ENCODE measurements at regions not wholly inside any gene's neighbourhood (a gene's known extent, or its start where the extent isn't known, plus 50 kb on each side); places are given as distances from the start of the nearest gene placed in this dataset.
"Not testable (repeated sequence)": the region's sequence is repeated elsewhere in the genome, so short reads cannot be mapped to it uniquely, and the experiment has no call there.

DNA sequence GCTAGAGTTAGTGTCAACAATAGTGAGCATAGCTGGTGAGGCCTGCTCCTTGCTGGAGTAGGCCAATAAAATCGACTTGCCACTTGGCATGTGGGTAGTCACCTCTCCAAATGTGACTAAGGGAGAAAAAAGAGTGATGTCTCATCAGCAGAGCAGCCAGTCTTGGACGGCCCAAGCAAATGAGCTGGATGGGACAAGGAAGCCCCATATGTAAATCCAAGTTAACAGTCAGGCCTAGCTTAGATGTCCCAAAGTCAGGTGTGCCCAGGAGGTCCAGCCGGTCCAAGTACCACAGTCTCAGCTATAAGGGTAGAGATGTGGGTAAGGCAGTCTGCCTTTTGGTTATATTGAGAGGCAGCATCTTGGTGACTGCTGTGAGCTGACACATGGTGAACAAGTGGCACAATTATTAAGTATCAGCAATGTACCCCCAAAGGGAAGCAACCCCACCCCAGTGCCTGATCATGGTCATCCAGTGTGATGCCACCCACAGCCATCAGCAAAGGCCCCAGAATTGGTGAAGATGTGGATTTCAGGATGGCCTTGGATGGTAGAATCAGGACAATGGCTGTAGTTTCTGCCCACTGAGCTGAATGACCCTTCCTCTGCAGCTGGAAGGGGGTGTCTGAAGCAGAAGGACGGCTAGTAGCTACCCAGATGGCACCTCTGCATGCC, 83.4 kb downstream of the TNFRSF13B start:
- Mint-ChIP-seq H3K4me1 (ENCODE audit: insufficient read depth, unreplicated experiment) (no peaks in the 10 kb centered on the region), H3K27me3 (ENCODE audit: insufficient read depth, unreplicated experiment) (no peaks in the 10 kb centered on the region), H3K36me3 (ENCODE audit: insufficient read depth, unreplicated experiment) (peaks cover 6% of the 10 kb centered on the region), H3K9me3 (ENCODE audit: unreplicated experiment) (no peaks in the 10 kb centered on the region), H3K4me3 (ENCODE audit: unreplicated experiment) (no peak overlapping the region), H3K27ac (ENCODE audit: low read depth, unreplicated experiment) (no peak overlapping the region)
- intact Hi-C loops (cut with micrococcal nuclease): no loop called here
- ChIA-PET POLR2A (interaction anchor here (1.0 kb wide), 1 partner anchor 12 kb away, joined by 3 read pairs; no protein-coding TSS in a partner anchor), CTCF (interaction anchor here (0.7 kb wide), 1 partner anchor 103 kb away, joined by 3 read pairs; no protein-coding TSS in a partner anchor)
- DNase-seq (ENCODE audit: unreplicated experiment): no peak
- no TSS peak for BruUV-seq (replicated peaks)
- TF ChIP-seq, protein P1, sequence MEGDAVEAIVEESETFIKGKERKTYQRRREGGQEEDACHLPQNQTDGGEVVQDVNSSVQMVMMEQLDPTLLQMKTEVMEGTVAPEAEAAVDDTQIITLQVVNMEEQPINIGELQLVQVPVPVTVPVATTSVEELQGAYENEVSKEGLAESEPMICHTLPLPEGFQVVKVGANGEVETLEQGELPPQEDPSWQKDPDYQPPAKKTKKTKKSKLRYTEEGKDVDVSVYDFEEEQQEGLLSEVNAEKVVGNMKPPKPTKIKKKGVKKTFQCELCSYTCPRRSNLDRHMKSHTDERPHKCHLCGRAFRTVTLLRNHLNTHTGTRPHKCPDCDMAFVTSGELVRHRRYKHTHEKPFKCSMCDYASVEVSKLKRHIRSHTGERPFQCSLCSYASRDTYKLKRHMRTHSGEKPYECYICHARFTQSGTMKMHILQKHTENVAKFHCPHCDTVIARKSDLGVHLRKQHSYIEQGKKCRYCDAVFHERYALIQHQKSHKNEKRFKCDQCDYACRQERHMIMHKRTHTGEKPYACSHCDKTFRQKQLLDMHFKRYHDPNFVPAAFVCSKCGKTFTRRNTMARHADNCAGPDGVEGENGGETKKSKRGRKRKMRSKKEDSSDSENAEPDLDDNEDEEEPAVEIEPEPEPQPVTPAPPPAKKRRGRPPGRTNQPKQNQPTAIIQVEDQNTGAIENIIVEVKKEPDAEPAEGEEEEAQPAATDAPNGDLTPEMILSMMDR (IDR thresholded peaks at IDR 0.05; ENCODE audit: unreplicated experiment): no peak

DNA sequence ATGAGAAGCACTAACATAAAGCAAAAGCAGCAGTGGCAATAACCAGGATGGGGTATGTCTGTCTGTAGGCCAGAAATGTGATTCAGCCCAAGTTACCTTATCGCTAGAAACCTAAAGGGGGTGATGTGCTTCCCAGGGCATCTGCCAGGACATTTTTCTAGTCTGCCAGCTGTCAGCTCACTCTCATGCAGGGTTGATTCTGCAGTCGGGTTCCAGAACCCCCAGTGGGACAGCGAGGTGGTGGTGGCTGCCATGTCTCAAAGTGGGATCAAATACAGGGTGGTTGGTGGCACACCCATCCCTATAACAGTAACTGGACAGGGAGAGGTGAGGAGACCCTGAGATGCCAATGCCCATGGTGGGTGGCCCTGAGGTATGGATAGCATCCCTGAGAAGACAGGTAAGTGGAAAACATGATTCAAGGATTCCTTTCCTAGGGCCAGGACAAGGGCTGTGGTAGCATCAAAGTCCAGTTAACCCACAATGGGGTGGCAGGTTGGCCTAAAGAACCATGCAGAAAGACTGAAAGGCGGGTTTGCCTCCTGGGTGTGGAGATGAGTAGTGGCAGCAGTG, 84.3 kb downstream of the TNFRSF13B start:
- Mint-ChIP-seq H3K27me3 (ENCODE audit: insufficient read depth, unreplicated experiment) (no peaks in the 10 kb centered on the region), H3K4me1 (ENCODE audit: insufficient read depth, unreplicated experiment) (no peaks in the 10 kb centered on the region), H3K4me3 (ENCODE audit: unreplicated experiment) (no peak overlapping the region), H3K9me3 (ENCODE audit: unreplicated experiment) (no peaks in the 10 kb centered on the region), H3K36me3 (ENCODE audit: insufficient read depth, unreplicated experiment) (peaks cover 6% of the 10 kb centered on the region), H3K27ac (ENCODE audit: low read depth, unreplicated experiment) (no peak overlapping the region)
- intact Hi-C loops (cut with micrococcal nuclease): no loop called here
- POLR2A ChIA-PET: no interaction called here
- no TSS peak for BruUV-seq (replicated peaks)
- CTCF ChIA-PET: no interaction called here
- TF ChIP-seq, protein P1 (IDR thresholded peaks at IDR 0.05; ENCODE audit: unreplicated experiment): no peak
- no peak for DNase-seq (ENCODE audit: unreplicated experiment)

DNA sequence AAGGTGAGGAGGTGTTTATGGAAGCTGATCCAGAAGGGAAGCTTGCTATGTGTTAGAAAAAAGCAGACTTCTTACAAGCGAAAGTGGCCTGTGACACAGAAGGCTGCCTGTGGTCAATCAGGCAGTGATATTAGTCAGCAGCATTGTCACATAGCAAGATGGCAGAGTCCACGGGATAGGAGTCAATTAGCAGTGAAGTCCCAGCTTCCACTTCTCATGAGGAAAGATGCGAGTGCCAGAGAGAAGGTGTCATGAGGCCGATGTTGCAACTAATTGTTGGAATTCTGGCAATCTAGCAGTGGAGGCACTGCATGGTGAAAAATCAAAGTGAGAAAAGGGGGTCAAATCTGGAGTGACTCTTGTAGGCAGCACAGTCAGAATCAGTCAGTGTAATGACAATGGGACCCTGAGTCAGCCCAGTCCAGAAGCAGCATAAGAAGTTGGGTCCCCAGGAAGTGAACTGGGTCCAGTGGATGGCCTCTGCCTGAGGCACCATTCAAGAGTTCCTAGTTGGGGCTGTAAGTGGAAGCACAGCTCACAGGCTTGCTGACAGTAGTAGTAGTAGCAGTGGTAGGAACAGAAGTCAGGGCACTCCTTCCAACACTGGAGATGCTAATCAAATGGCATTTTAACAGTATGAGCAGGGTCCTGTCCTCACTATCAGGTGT, 85.1 kb downstream of the TNFRSF13B start:
- no peaks in the 10 kb centered on the region for H3K4me1 Mint-ChIP-seq (ENCODE audit: insufficient read depth, unreplicated experiment)
- no peak for DNase-seq (ENCODE audit: unreplicated experiment)
- no peak overlapping the region for H3K4me3 Mint-ChIP-seq (ENCODE audit: unreplicated experiment)
- POLR2A ChIA-PET: no interaction called here
- H3K36me3 Mint-ChIP-seq (ENCODE audit: insufficient read depth, unreplicated experiment): peaks cover 6% of the 10 kb centered on the region
- no TSS peak for BruUV-seq (replicated peaks)
- TF ChIP-seq, protein P1 (IDR thresholded peaks at IDR 0.05; ENCODE audit: unreplicated experiment): no peak
- CTCF ChIA-PET: interaction anchor here (0.6 kb wide), 1 partner anchor 276 kb away, joined by 4 read pairs; no protein-coding TSS in a partner anchor
- no peaks in the 10 kb centered on the region for H3K9me3 Mint-ChIP-seq (ENCODE audit: unreplicated experiment)
- no peak overlapping the region for H3K27ac Mint-ChIP-seq (ENCODE audit: low read depth, unreplicated experiment)
- intact Hi-C loops (cut with micrococcal nuclease): no loop called here
- no peaks in the 10 kb centered on the region for H3K27me3 Mint-ChIP-seq (ENCODE audit: insufficient read depth, unreplicated experiment)

DNA sequence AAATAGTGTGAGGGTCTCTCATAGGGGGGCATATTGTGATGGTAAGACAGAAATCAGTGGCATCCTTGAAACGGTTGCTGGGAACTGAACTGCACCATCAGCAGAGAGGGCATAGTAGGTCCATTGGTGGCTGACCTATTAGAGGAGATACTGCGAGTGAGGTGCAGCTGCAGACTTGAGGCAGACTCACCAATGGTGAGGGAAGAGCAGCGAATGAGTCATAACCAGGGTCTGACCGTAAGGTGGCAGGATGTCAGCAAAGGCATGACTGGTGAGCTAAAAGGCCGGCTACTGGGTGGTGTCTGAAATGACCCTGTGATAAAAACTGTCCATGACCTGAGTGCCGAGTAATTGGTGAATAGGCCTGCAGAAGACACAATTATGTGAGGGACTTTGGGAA, 86.7 kb downstream of the TNFRSF13B start:
- H3K4me3 Mint-ChIP-seq (ENCODE audit: unreplicated experiment); H3K36me3 Mint-ChIP-seq (ENCODE audit: insufficient read depth, unreplicated experiment); DNase-seq (ENCODE audit: unreplicated experiment); CTCF ChIA-PET; H3K4me1 Mint-ChIP-seq (ENCODE audit: insufficient read depth, unreplicated experiment); BruUV-seq (replicated peaks); H3K27me3 Mint-ChIP-seq (ENCODE audit: insufficient read depth, unreplicated experiment); H3K27ac Mint-ChIP-seq (ENCODE audit: low read depth, unreplicated experiment); intact Hi-C loops (cut with micrococcal nuclease); H3K9me3 Mint-ChIP-seq (ENCODE audit: unreplicated experiment); POLR2A ChIA-PET: not testable (repeated sequence)

DNA sequence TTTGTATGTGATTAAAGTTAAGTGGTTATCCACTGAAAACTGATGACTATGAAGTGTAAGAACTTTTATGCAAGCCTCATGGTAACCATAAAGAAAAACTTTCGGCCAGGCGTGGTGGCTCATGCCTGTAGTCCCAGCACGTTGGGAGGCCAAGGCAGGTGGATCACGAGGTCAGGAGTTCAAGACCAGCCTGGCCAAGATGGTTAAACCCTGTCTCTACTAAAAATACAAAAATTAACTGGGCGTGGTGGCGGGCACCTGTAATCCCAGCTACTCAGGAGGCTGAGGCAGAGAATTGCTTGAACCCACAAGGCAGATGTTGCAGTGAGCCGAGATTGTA, 89.0 kb downstream of the TNFRSF13B start:
- intact Hi-C loops (cut with micrococcal nuclease); POLR2A ChIA-PET; H3K4me1 Mint-ChIP-seq (ENCODE audit: insufficient read depth, unreplicated experiment); H3K9me3 Mint-ChIP-seq (ENCODE audit: unreplicated experiment); H3K4me3 Mint-ChIP-seq (ENCODE audit: unreplicated experiment); H3K36me3 Mint-ChIP-seq (ENCODE audit: insufficient read depth, unreplicated experiment); H3K27ac Mint-ChIP-seq (ENCODE audit: low read depth, unreplicated experiment); H3K27me3 Mint-ChIP-seq (ENCODE audit: insufficient read depth, unreplicated experiment); BruUV-seq (replicated peaks); DNase-seq (ENCODE audit: unreplicated experiment): not testable (repeated sequence)
- CTCF ChIA-PET: interaction anchor here (0.6 kb wide), 1 partner anchor 16 kb away, joined by 3 read pairs; no protein-coding TSS in a partner anchor
